ENCODE measurements at regions not wholly inside any gene's neighbourhood (a gene's known extent, or its start where the extent isn't known, plus 50 kb on each side); places are given as distances from the start of the nearest gene placed in this dataset.

DNA sequence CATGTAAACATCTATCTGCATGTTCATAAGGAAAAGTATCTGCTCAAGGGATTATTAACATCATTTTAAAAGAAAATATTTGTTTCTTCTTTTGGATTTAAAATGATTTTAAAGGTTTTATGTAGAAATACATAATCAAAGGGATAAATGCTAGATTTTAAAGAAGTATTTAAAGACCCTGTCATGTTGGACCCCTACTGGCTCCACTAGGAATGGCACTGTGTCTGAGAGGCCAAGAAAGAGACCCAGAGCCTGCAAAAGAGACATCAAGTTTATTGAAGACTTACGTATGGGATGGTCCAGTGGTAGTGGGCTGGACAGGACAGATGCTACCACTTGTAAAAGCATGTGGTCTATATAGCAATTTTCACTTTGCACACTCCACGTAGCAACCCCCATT is 78.7 kb upstream of the PCDH18 start:
- peaks cover 2% of the 10 kb centered on the region for H3K9me3 ChIP-seq (ENCODE audit: control insufficient read depth, low read length, poor library complexity, severe bottlenecking)
- DNase-seq (no peak), ATAC-seq (no peak)
- Mint-ChIP-seq H3K4me3 (no peak overlapping the region), H3K27me3 (no peaks in the 10 kb centered on the region), H3K36me3 (ENCODE audit: low read depth) (no peaks in the 10 kb centered on the region), H3K4me1 (no peaks in the 10 kb centered on the region), H3K27ac (no peak overlapping the region)

DNA sequence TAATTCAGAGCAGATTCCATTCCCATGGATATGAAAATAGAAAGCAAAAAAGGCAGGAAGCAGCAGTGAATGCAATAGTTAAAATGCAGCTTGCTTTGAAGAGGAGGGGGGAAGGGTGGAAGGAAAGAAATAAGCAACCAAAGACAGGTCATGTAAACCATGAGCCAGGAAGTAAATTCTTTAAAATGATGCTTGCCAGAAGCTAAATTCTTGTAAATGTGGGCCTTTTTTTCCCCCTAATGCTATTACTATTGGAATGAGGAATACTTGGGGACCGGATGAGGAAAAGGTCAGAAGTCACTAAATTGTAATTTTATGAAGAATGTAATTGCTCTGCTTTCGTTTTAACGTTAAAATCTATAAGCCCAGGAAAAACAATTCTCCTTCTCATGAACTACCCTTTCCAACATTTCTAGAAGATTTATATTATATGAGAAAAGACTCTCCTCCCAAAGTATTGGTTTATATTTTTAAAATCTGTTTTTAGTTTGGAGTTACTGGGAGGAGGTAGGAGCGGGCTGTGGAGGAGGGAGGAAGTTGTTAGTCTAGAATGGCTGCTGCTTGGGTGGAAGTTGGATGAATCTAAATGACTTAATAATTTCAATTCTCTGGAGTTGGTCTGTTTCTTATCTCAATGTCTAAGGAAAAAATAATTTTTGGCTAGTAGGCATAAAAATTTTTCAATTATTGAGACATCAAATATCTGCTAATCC is 77.6 kb upstream of the PCDH18 start:
- H3K27me3 Mint-ChIP-seq = no peaks in the 10 kb centered on the region
- H3K9me3 ChIP-seq (ENCODE audit: control insufficient read depth, low read length, poor library complexity, severe bottlenecking) = peaks cover 2% of the 10 kb centered on the region
- no peak for ATAC-seq
- H3K4me1 Mint-ChIP-seq = no peaks in the 10 kb centered on the region
- H3K27ac Mint-ChIP-seq = no peak overlapping the region
- H3K4me3 Mint-ChIP-seq = no peak overlapping the region
- H3K36me3 Mint-ChIP-seq (ENCODE audit: low read depth) = no peaks in the 10 kb centered on the region
- no peak for DNase-seq

DNA sequence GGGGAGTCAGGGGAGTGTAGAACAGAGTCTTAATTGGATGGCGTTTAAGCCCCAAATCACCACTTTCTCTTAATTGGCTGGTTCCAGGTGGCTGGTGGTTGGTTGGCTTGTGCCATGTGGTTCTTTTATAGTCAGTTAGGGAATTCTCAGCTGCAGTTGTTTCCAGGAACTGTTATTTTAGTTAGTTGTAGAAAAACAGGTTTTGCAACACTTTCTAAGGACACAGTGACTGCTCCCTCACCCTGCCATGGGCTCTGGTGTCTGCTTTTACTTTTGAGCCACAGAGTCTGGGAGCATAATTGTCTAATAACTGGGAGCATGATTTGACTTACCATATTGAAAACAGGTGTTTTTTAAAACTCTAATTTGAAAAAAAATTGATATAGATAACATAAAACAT is 75.8 kb upstream of the PCDH18 start:
- no peaks in the 10 kb centered on the region for H3K36me3 Mint-ChIP-seq (ENCODE audit: low read depth)
- no peaks in the 10 kb centered on the region for H3K4me1 Mint-ChIP-seq
- no peaks in the 10 kb centered on the region for H3K27me3 Mint-ChIP-seq
- no peak for ATAC-seq
- no peak for DNase-seq
- H3K4me3 Mint-ChIP-seq = no peak overlapping the region
- H3K27ac Mint-ChIP-seq = no peak overlapping the region
- peaks cover 2% of the 10 kb centered on the region for H3K9me3 ChIP-seq (ENCODE audit: control insufficient read depth, low read length, poor library complexity, severe bottlenecking)

DNA sequence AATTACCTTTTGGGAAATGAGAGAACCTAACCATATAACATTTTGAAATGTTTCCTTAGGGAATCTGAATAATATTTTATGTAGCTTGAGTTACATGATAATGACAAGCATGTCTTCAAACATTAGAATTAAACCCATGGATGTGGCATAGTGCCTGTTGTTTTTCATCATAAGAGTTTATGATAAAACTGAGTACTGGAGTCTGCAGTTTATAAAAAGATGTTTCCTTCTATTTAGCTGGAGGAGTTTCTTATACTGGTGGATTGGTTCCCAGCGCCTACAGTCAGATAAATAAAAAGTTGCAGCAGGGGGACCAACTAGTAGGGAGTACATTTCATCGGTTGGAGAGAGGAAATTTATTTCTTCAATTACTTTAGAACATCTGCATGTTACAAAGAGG is 70.1 kb upstream of the PCDH18 start:
- H3K27ac Mint-ChIP-seq = no peak overlapping the region
- H3K27me3 Mint-ChIP-seq = no peaks in the 10 kb centered on the region
- no peak overlapping the region for H3K4me3 Mint-ChIP-seq
- no peaks in the 10 kb centered on the region for H3K36me3 Mint-ChIP-seq (ENCODE audit: low read depth)
- DNase-seq (no peak), ATAC-seq (no peak)
- H3K9me3 ChIP-seq (ENCODE audit: control insufficient read depth, low read length, poor library complexity, severe bottlenecking) = no peaks in the 10 kb centered on the region
- H3K4me1 Mint-ChIP-seq = no peaks in the 10 kb centered on the region

DNA sequence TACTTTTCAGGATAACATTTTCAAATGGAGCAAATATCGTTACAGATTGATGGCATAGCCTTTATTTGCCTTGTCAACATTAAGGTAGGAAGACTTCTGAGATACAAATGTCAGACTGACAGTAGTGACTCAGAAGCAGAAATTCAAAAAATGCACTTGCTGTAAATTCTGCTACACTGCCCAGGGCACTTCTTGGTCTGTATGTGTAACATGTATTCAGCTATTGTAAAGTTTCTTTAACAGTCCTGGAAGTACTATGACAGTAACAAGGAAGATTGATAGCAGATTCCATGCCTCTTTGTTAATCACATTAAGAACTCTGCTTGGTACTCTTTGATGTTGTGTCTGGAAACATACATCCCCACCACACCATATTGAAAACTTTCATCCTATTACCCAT is 69.6 kb upstream of the PCDH18 start:
- ATAC-seq (no peak), DNase-seq (no peak)
- Mint-ChIP-seq H3K4me1 (no peaks in the 10 kb centered on the region), H3K27ac (no peak overlapping the region), H3K36me3 (ENCODE audit: low read depth) (no peaks in the 10 kb centered on the region), H3K27me3 (no peaks in the 10 kb centered on the region), H3K4me3 (no peak overlapping the region)
- no peaks in the 10 kb centered on the region for H3K9me3 ChIP-seq (ENCODE audit: control insufficient read depth, low read length, poor library complexity, severe bottlenecking)

DNA sequence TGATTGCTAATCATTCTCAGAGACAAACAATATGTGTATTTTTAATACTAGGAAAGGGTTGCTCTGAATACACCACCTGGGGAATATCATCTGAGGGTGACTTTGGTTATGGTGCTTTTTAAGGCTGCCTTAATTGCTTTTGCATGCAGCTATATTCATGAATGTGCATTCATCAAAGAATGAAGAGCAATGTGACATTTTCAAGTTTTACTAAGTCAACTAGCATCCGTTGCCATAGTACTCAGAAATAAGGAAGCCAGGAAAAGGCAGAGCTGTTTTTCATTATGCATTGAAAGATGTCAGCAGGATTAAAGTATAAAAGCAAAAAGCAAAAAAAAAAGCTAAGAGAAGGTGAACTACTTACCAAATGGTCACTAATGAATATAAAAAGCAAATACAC is 67.4 kb upstream of the PCDH18 start:
- no peak overlapping the region for H3K4me3 Mint-ChIP-seq
- no peaks in the 10 kb centered on the region for H3K27me3 Mint-ChIP-seq
- no peaks in the 10 kb centered on the region for H3K4me1 Mint-ChIP-seq
- H3K36me3 Mint-ChIP-seq (ENCODE audit: low read depth) = no peaks in the 10 kb centered on the region
- no peaks in the 10 kb centered on the region for H3K9me3 ChIP-seq (ENCODE audit: control insufficient read depth, low read length, poor library complexity, severe bottlenecking)
- DNase-seq (no peak), ATAC-seq (no peak)
- H3K27ac Mint-ChIP-seq = no peak overlapping the region

DNA sequence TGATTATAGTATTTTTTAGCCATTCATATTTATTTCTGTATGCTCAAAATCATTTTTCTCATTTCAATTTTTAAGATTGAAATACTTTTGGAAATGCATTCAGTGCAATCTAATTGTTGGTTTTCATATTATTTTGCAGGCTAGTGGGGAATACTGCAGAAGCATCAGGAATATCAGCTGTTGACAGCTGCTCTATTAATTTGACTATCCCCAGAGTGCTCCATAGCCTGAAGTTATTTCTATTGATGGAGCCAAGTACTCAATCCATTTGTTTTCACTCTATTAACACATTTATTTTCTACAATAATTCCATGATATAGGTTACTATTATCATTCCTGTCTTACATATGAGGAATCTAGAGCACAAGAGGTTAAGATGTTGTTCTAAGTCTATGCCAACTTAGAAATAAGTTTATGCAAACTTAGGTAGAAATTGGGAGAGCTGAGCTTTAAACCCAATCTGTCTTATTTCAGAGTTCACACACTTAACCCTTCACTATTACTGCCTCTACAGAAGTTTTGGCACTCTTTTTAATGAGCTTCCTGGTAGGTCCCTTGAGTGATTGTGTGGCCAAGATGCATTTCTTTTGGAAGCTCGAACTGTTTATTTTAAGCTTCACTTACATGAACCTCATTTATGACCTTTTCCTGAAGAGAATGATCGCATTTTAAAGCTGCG is 65.6 kb upstream of the PCDH18 start:
- H3K27me3 Mint-ChIP-seq = no peaks in the 10 kb centered on the region
- no peaks in the 10 kb centered on the region for H3K36me3 Mint-ChIP-seq (ENCODE audit: low read depth)
- ATAC-seq (no peak), DNase-seq (no peak)
- no peak overlapping the region for H3K27ac Mint-ChIP-seq
- H3K4me3 Mint-ChIP-seq = no peak overlapping the region
- H3K9me3 ChIP-seq (ENCODE audit: control insufficient read depth, low read length, poor library complexity, severe bottlenecking) = no peaks in the 10 kb centered on the region
- no peaks in the 10 kb centered on the region for H3K4me1 Mint-ChIP-seq

DNA sequence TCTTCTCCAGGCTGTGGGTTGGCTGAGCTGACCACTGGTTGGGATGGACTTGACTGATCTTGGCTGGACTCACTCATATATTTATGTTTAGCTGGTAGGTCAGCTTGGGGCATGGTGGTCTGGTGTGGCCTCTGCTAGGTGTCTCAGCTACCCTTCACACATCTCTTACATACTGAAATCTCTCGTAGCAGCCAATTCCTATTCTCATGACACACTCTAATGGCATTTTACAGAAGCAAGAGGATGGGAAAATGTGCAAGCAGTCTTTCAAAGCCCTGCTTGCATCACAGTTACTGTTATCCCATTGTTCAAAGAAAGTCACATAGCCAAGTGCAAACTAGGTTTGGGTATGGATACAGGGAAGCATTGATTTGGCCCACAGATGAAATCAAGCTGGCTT is 55.5 kb upstream of the PCDH18 start:
- H3K4me1 Mint-ChIP-seq = no peaks in the 10 kb centered on the region
- H3K27ac Mint-ChIP-seq = no peak overlapping the region
- H3K4me3 Mint-ChIP-seq = no peak overlapping the region
- ATAC-seq (no peak), DNase-seq (no peak)
- H3K36me3 Mint-ChIP-seq (ENCODE audit: low read depth) = no peaks in the 10 kb centered on the region
- H3K27me3 Mint-ChIP-seq = no peaks in the 10 kb centered on the region
- H3K9me3 ChIP-seq (ENCODE audit: control insufficient read depth, low read length, poor library complexity, severe bottlenecking) = no peaks in the 10 kb centered on the region

DNA sequence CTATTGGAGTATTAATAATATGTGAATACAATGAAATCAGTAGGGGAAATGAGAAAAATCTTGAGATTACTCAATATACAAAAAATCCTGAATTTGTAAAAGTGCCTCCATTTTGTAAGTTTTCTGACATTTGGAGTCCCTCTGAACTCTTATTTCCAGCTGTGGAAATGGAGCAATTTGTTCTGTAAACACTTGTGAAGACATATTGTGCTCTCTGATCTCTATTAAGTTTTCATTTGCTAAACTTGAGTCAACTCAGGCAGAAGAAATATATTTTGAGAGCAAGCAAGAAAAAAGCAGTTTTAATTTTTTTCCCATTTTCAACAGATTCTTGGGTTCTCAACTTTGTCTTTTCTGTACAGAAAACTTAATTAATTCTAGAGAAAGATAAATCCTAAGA is 51.4 kb upstream of the PCDH18 start:
- H3K9me3 ChIP-seq (ENCODE audit: control insufficient read depth, low read length, poor library complexity, severe bottlenecking) = no peaks in the 10 kb centered on the region
- no peak for DNase-seq
- Mint-ChIP-seq H3K27me3 (no peaks in the 10 kb centered on the region), H3K36me3 (ENCODE audit: low read depth) (no peaks in the 10 kb centered on the region), H3K4me1 (no peaks in the 10 kb centered on the region), H3K4me3 (no peak overlapping the region), H3K27ac (no peak overlapping the region)
- no peak for ATAC-seq
